Stomach (tissue), 8 donors: ENCODE measurements at regions not wholly inside any gene's neighbourhood (a gene's known extent, or its start where the extent isn't known, plus 50 kb on each side); places are given as distances from the start of the nearest gene placed in this dataset.

Experiments used
- DNase-seq, 2 donors: peaks; one replicate each; pipeline versions ENCODE4 v3.0.0 to v3.0.0-alpha.2; 2013 to 2019
- H3K27ac ChIP-seq, 5 donors: fragments of 200-600 bp in 4 of 5; sonication (generic) in 4 of 5; one replicate each; pipeline ENCODE4 v1.5.1; 2013 to 2019; ENCODE audit warnings: mild to moderate bottlenecking in 1 of 5, moderate library complexity in 1 of 5
- H3K27me3 ChIP-seq, 3 donors: fragments of 200-600 bp; sonication (generic); one replicate each; pipeline ENCODE4 v1.5.1; 2017 to 2019; ENCODE audit warnings: mixed run types in 1 of 3
- H3K36me3 ChIP-seq, 4 donors: fragments of 200-600 bp; sonication (generic); 1 replicate in 3 of 4; 2 replicates in 1 of 4; pipeline ENCODE4 v1.5.1; 2016 to 2019
- H3K4me1 ChIP-seq, 4 donors: fragments of 200-600 bp; sonication (generic); one replicate each; pipeline ENCODE4 v1.5.1; 2016 to 2019
- H3K4me3 ChIP-seq, 4 donors: fragments of 200-600 bp; sonication (generic) in 3 of 4; one replicate each; pipeline ENCODE4 v1.5.1; 2016 to 2019; ENCODE audit warnings: mild to moderate bottlenecking in 1 of 4
- H3K9me3 ChIP-seq, 4 donors: fragments of 200-600 bp; sonication (generic); one replicate each; pipeline ENCODE4 v1.5.1; 2016 to 2019
- EP300 ChIP-seq: sonication (generic); formaldehyde crosslinking; IDR thresholded peaks from one replicate; pipeline ENCODE4 v1.6.1; 2017; ENCODE audit warnings: antibody characterized with exemption
- POLR2A ChIP-seq, 4 donors: fragments of 450-650 bp; IDR thresholded peaks; one replicate each; pipeline ENCODE4 v1.6.1; 2016; ENCODE audit warnings: antibody characterized with exemption in 4 of 4, control low read depth in 2 of 4, mild to moderate bottlenecking in 1 of 4, moderate library complexity in 1 of 4
- POLR2AphosphoS5 ChIP-seq, 3 donors: sonication (generic); formaldehyde crosslinking; IDR thresholded peaks; one replicate each; pipeline ENCODE4 v1.6.1; 2016; ENCODE audit warnings: antibody characterized with exemption in 3 of 3
- WGBS, 5 donors: extraction: QIAGEN DNeasy Blood & Tissue Kit in 3 of 5; methylation state at CpG; one replicate each; pipeline versions ENCODE4 v1.1.5 to v1.1.7; 2013 to 2018; 5-methylcytosine and 5-hydroxymethylcytosine counted together
- intact Hi-C: fragments of 100-400 bp; cut with DNase I; formaldehyde crosslinking; loops from one replicate; pipeline ENCODE4 v1.15.1; 2023; ENCODE audit warnings: low total_unique reads
- TF ChIP-seq, protein P1 (sequence below), 7 experiments: fragments of 450-650 bp in 4 of 7; fragments of 200-600 bp in 3 of 7; sonication (generic) in 3 of 7; IDR thresholded peaks; one replicate each; pipeline ENCODE4 v1.5.1; 2016 to 2019; ENCODE audit warnings: antibody characterized with exemption in 7 of 7, control low read depth in 2 of 7, mild to moderate bottlenecking in 1 of 7
- donor health status: healthy with polysubstance abuse.
- donor health status: Bipolar disorder and iron deficiency.
- donor health status: healthy.

DNA sequence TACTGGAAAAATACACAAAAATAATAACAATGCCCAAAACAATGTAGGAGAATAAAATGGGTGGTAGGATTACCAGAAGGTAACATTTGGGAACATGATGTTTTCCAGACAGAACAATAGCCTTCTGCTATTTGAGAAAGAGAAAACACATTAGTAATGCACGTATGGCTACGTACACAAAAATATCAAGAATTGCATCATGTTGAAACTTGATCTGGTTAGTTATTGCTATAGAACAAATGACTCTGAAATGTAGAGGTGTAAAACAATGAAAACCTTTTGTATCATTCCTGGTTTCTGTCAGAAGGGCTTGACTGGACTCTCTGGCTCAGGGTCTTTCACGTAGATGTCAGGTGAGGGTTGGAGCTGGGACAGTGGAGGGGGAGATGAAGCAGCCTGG is 1040.0 kb downstream of the FAT4 start:
- no peak for TF ChIP-seq POLR2AphosphoS5 (IDR thresholded peaks at IDR 0.05)
- TF ChIP-seq, protein P1, sequence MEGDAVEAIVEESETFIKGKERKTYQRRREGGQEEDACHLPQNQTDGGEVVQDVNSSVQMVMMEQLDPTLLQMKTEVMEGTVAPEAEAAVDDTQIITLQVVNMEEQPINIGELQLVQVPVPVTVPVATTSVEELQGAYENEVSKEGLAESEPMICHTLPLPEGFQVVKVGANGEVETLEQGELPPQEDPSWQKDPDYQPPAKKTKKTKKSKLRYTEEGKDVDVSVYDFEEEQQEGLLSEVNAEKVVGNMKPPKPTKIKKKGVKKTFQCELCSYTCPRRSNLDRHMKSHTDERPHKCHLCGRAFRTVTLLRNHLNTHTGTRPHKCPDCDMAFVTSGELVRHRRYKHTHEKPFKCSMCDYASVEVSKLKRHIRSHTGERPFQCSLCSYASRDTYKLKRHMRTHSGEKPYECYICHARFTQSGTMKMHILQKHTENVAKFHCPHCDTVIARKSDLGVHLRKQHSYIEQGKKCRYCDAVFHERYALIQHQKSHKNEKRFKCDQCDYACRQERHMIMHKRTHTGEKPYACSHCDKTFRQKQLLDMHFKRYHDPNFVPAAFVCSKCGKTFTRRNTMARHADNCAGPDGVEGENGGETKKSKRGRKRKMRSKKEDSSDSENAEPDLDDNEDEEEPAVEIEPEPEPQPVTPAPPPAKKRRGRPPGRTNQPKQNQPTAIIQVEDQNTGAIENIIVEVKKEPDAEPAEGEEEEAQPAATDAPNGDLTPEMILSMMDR (IDR thresholded peaks at IDR 0.05) = no peak
- no peak for TF ChIP-seq EP300
- no peak for TF ChIP-seq POLR2A (IDR thresholded peaks at IDR 0.05)
- Histone ChIP-seq H3K9me3 (no peaks in the 10 kb centered on the region), H3K27ac (no peak overlapping the region), H3K4me3 (no peak overlapping the region), H3K4me1 (no peaks in the 10 kb centered on the region), H3K36me3 (no peaks in the 10 kb centered on the region), H3K27me3 (no peaks in the 10 kb centered on the region)
- DNase-seq = no peak
- 47 to 66% (median 55%) methylated on average over 3 of the region's 3 CpGs for WGBS, 5 donors
- intact Hi-C loops = no loop called here

GRCh38 chr4:126358041-126358440 is 1043.3 kb downstream of the FAT4 start:
- H3K4me3 ChIP-seq = no peak overlapping the region
- WGBS, 5 donors = 90 to 98% (median 93%) methylated on average over 2 of the region's 2 CpGs
- H3K27me3 ChIP-seq = no peaks in the 10 kb centered on the region
- DNase-seq = no peak
- TF ChIP-seq POLR2A (IDR thresholded peaks at IDR 0.05) (no peak), EP300 (no peak), POLR2AphosphoS5 (IDR thresholded peaks at IDR 0.05) (no peak)
- TF ChIP-seq, protein P1 (IDR thresholded peaks at IDR 0.05) = no peak
- H3K4me1 ChIP-seq = no peaks in the 10 kb centered on the region
- H3K36me3 ChIP-seq = no peaks in the 10 kb centered on the region
- no peak overlapping the region for H3K27ac ChIP-seq
- H3K9me3 ChIP-seq = no peaks in the 10 kb centered on the region
- intact Hi-C loops = no loop called here

- no peaks in the 10 kb centered on the region for H3K4me1 ChIP-seq
- TF ChIP-seq POLR2A (IDR thresholded peaks at IDR 0.05) = no peak
- TF ChIP-seq, protein P1 (IDR thresholded peaks at IDR 0.05) = no peak
- peaks cover 0 to 4% (median 0%) of the 10 kb centered on the region in 4 donors for H3K9me3 ChIP-seq
- H3K27ac ChIP-seq = no peak overlapping the region
- 47 to 84% (median 64%) methylated on average over 3 to 4 of the region's 4 CpGs for WGBS, 5 donors
- no peaks in the 10 kb centered on the region for H3K27me3 ChIP-seq
- no peaks in the 10 kb centered on the region for H3K36me3 ChIP-seq
- intact Hi-C loops = no loop called here
- H3K4me3 ChIP-seq = no peak overlapping the region
- no peak for DNase-seq
These were observed 1046.5 kb downstream of the FAT4 start for GRCh38 chr4:126361287-126361686.

- intact Hi-C loops = no loop called here
- WGBS, 5 donors = 42 to 61% (median 58%) methylated on average over 1 of the region's 1 CpG
These were observed 1049.7 kb downstream of the FAT4 start for GRCh38 chr4:126364311-126364911.

More at GRCh38 chr4:126364311-126364911, 1049.7 kb downstream of the FAT4 start:
- TF ChIP-seq POLR2A (IDR thresholded peaks at IDR 0.05) (no peak), POLR2AphosphoS5 (IDR thresholded peaks at IDR 0.05) (no peak), EP300 (no peak)
- TF ChIP-seq, protein P1 (IDR thresholded peaks at IDR 0.05) = no peak
- Histone ChIP-seq H3K36me3 (no peaks in the 10 kb centered on the region), H3K27ac (no peak overlapping the region), H3K4me3 (no peak overlapping the region), H3K4me1 (no peaks in the 10 kb centered on the region), H3K27me3 (no peaks in the 10 kb centered on the region), H3K9me3 (peaks cover 0 to 4% (median 0%) of the 10 kb centered on the region in 4 donors)
- DNase-seq = peak in 1 of 2 donors; percentile 63
